ENCODE measurements at regions not wholly inside any gene's neighbourhood (a gene's known extent, or its start where the extent isn't known, plus 50 kb on each side); places are given as distances from the start of the nearest gene placed in this dataset.

DNA sequence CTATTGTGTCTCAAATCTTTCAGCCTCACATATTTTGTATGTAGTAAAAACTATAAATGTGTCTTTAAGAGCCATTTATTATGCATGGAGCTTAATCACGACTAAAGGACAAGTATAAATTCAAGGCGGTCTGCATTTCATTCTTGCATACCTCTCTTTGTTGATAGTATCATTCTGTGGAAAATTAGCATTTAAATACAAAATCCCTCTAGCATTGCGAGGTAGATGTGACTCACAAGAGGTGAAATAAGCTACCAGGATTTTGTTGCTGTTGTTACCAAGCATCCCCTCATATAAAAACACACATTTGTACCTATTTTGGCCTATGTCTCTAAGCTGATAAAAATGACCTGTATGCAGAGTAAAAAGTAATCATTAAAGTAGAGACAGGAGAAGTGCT, 537.4 kb upstream of the LUZP2 start:
- TF ChIP-seq CTCF (IDR thresholded peaks at IDR 0.05; ENCODE audit: low read depth, low read length) (no peak), EZH2phosphoT487 (IDR thresholded peaks at IDR 0.05; ENCODE audit: low read depth) (no peak)
